GM21576 (cell line): ENCODE measurements at regions not wholly inside any gene's neighbourhood (a gene's known extent, or its start where the extent isn't known, plus 50 kb on each side); places are given as distances from the start of the nearest gene placed in this dataset.

Experiments used
- ATAC-seq: cut with Tn5 transposase; IDR thresholded peaks from one replicate; pipeline ENCODE4 v1.9.1; 2021; ENCODE audit warnings: mild to moderate bottlenecking, moderate library complexity; ENCODE audit not compliant: unreplicated experiment

DNA sequence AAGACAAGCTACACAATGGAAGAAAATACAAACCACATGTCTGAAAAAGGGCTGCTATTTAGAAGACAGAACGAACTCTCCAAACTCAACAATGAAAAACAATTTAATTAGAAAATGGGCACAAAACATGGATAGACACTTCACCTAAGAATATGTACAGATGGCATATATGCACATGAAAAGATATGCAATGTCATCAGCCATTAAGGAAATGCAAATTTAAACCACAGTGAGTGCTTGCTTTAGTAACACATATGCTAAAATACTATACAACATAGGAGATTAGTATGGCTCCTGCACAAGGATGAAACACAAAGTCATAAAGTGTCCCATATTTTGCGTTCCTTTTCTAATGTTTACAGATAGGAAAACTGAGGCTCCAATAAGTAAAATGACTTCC lies 60.4 kb upstream of the FAM83B start:
- ATAC-seq: no peak

DNA sequence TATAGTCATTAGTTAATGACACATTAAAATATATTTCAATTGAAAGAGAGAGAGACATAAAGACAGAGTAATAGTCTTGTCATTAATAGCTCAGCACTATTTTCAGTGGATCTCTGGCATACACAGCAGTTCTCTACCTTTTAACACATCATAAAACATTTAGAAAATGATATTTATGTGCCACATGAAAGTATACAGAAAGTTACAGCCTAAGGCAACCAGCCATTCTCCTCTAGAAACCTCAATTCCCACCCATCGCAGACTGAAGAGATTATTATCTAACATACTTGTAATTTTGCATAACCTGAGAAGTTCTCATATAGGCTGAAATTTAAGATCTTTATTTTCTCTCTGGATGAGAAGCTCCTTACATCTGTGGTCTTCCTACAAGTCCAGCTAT lies 58.7 kb upstream of the FAM83B start:
- no peak for ATAC-seq
